ENCODE measurements at regions not wholly inside any gene's neighbourhood (a gene's known extent, or its start where the extent isn't known, plus 50 kb on each side); places are given as distances from the start of the nearest gene placed in this dataset.

- Mint-ChIP-seq H3K27me3 (ENCODE audit: insufficient read depth, low read depth) (peaks cover 2% of the 10 kb centered on the region), H3K27ac (no peak overlapping the region), H3K9me3 (peaks cover 10% of the 10 kb centered on the region), H3K36me3 (no peaks in the 10 kb centered on the region), H3K4me3 (no peak overlapping the region), H3K4me1 (no peaks in the 10 kb centered on the region)
- H3K4me2 ChIP-seq: no peak overlapping the region
- no peaks in the 10 kb centered on the region for H3K79me2 ChIP-seq (ENCODE audit: low read depth)
- H3K27me3 ChIP-seq: no peaks in the 10 kb centered on the region
- H2AFZ ChIP-seq (replicated peaks): no peak overlapping the region
- DNase-seq (ENCODE audit: low spot score): no peak
- TF ChIP-seq EZH2 (IDR thresholded peaks at IDR 0.05) (no peak), CTCF (IDR thresholded peaks at IDR 0.05) (no peak), EZH2phosphoT487 (IDR thresholded peaks at IDR 0.05) (no peak)
- no peak overlapping the region for H3K27ac ChIP-seq
- peaks cover 3% of the 10 kb centered on the region for H3K9me3 ChIP-seq (ENCODE audit: low read depth)
- no peaks in the 10 kb centered on the region for H3K36me3 ChIP-seq
- no peaks in the 10 kb centered on the region for H3K4me1 ChIP-seq
- H4K20me1 ChIP-seq (ENCODE audit: low read depth): no peaks in the 10 kb centered on the region
- H3F3A ChIP-seq (ENCODE audit: low read depth): no peaks in the 10 kb centered on the region
- H3K9ac ChIP-seq: no peak overlapping the region
- no peak overlapping the region for H3K4me3 ChIP-seq
These were observed 68.4 kb upstream of the PHACTR1 start for GRCh38 chr6:12648171-12648570.

GRCh38 chr6:12649325-12649724 lies 67.2 kb upstream of the PHACTR1 start:
- no peaks in the 10 kb centered on the region for H3K27me3 ChIP-seq
- Mint-ChIP-seq H3K36me3 (no peaks in the 10 kb centered on the region), H3K9me3 (peaks cover 8% of the 10 kb centered on the region), H3K4me1 (no peaks in the 10 kb centered on the region), H3K27me3 (ENCODE audit: insufficient read depth, low read depth) (peaks cover 4% of the 10 kb centered on the region), H3K4me3 (no peak overlapping the region), H3K27ac (no peak overlapping the region)
- H3K9me3 ChIP-seq (ENCODE audit: low read depth): peaks cover 3% of the 10 kb centered on the region
- H2AFZ ChIP-seq (replicated peaks): no peak overlapping the region
- no peak overlapping the region for H3K27ac ChIP-seq
- no peak overlapping the region for H3K9ac ChIP-seq
- H3K4me3 ChIP-seq: no peak overlapping the region
- H4K20me1 ChIP-seq (ENCODE audit: low read depth): no peaks in the 10 kb centered on the region
- no peaks in the 10 kb centered on the region for H3K4me1 ChIP-seq
- no peaks in the 10 kb centered on the region for H3K36me3 ChIP-seq
- H3K4me2 ChIP-seq: no peak overlapping the region
- no peak for TF ChIP-seq CTCF (IDR thresholded peaks at IDR 0.05)
- TF ChIP-seq EZH2 (IDR thresholded peaks at IDR 0.05): no peak
- no peak for TF ChIP-seq EZH2phosphoT487 (IDR thresholded peaks at IDR 0.05)
- H3F3A ChIP-seq (ENCODE audit: low read depth): no peaks in the 10 kb centered on the region
- DNase-seq (ENCODE audit: low spot score): no peak
- no peaks in the 10 kb centered on the region for H3K79me2 ChIP-seq (ENCODE audit: low read depth)

- TF ChIP-seq EZH2 (IDR thresholded peaks at IDR 0.05) (no peak), EZH2phosphoT487 (IDR thresholded peaks at IDR 0.05) (no peak), CTCF (IDR thresholded peaks at IDR 0.05) (no peak)
- H4K20me1 ChIP-seq (ENCODE audit: low read depth): no peaks in the 10 kb centered on the region
These were observed 63.1 kb upstream of the PHACTR1 start for GRCh38 chr6:12653486-12653885.

More at GRCh38 chr6:12653486-12653885, 63.1 kb upstream of the PHACTR1 start:
- H3K9ac ChIP-seq: no peak overlapping the region
- no peaks in the 10 kb centered on the region for H3K36me3 ChIP-seq
- peaks cover 10% of the 10 kb centered on the region for H3K27me3 ChIP-seq
- DNase-seq (ENCODE audit: low spot score): no peak
- H3K36me3 Mint-ChIP-seq: no peaks in the 10 kb centered on the region
- peaks cover 4% of the 10 kb centered on the region for H3K27me3 Mint-ChIP-seq (ENCODE audit: insufficient read depth, low read depth)
- H3K27ac ChIP-seq: no peak overlapping the region
- peaks cover 3% of the 10 kb centered on the region for H3K9me3 ChIP-seq (ENCODE audit: low read depth)
- no peak overlapping the region for H3K4me3 Mint-ChIP-seq
- H3K9me3 Mint-ChIP-seq: peaks cover 3% of the 10 kb centered on the region
- H3K4me2 ChIP-seq: no peak overlapping the region
- no peaks in the 10 kb centered on the region for H3K79me2 ChIP-seq (ENCODE audit: low read depth)
- peaks cover 9% of the 10 kb centered on the region for H3K4me1 ChIP-seq
- peaks cover 17% of the 10 kb centered on the region for H3K4me1 Mint-ChIP-seq
- no peak overlapping the region for H3K27ac Mint-ChIP-seq
- no peak overlapping the region for H2AFZ ChIP-seq (replicated peaks)
- no peak overlapping the region for H3K4me3 ChIP-seq
- H3F3A ChIP-seq (ENCODE audit: low read depth): peaks cover 6% of the 10 kb centered on the region
